IMR-90 (cell line): ENCODE measurements at regions not wholly inside any gene's neighbourhood (a gene's known extent, or its start where the extent isn't known, plus 50 kb on each side); places are given as distances from the start of the nearest gene placed in this dataset.

Experiments used
- ATAC-seq: fragments of 200-7000 bp; cut with Tn5 transposase; 2 replicates; pipeline ENCODE4 v1.9.1; 2020; ENCODE audit warnings: low read depth, mild to moderate bottlenecking, moderate library complexity
- BruUV-seq: library from RNA; stranded (reverse); fragments of 400-500 nt; replicated peaks from 2 replicates; lab custom pipeline; 2021; lab: Mats Ljungman, UMichigan
- CTCF ChIA-PET: fragments of 300-600 bp; formaldehyde crosslinking; extraction: SDS; loops from one replicate; lab custom pipeline; 2021; ENCODE audit warnings: antibody characterized with exemption; lab: Yijun Ruan, JAX
- POLR2A ChIA-PET: fragments of 300-600 bp; sonication (Branson Sonifier 250); formaldehyde crosslinking; loops from one replicate; lab custom pipeline; 2022; ENCODE audit warnings: antibody characterized with exemption; ENCODE audit not compliant: unreplicated experiment; lab: Charles Lee
- DNase-seq: peaks from one replicate; pipeline ENCODE4 v3.0.0; 2013
- H2AFZ ChIP-seq: replicated peaks from 2 replicates; pipeline ENCODE3; 2013; ENCODE audit warnings: low read length, mild to moderate bottlenecking; ENCODE audit not compliant: poor library complexity
- H2AK5ac ChIP-seq: 2 replicates; pipeline ENCODE4 v1.6.1; 2013; ENCODE audit warnings: low read depth, low read length, inconsistent platforms
- H2AK9ac ChIP-seq: replicated peaks from 2 replicates; pipeline ENCODE3; 2013; ENCODE audit warnings: mild to moderate bottlenecking, low read depth, low read length, moderate library complexity; ENCODE audit not compliant: poor library complexity
- H2BK120ac ChIP-seq: 2 replicates; pipeline ENCODE4 v1.6.1; 2013; ENCODE audit warnings: low read depth, low read length, inconsistent platforms
- H2BK15ac ChIP-seq: 3 replicates; pipeline ENCODE4 v1.6.1; 2013; ENCODE audit warnings: low read depth, low read length, inconsistent platforms
- H2BK20ac ChIP-seq: 2 replicates; pipeline ENCODE4 v1.6.1; 2013; ENCODE audit warnings: low read depth, mild to moderate bottlenecking, inconsistent platforms, low read length, moderate library complexity
- H2BK5ac ChIP-seq: 2 replicates; pipeline ENCODE4 v1.6.1; 2013; ENCODE audit warnings: mild to moderate bottlenecking, low read depth, low read length, inconsistent platforms; ENCODE audit not compliant: poor library complexity, severe bottlenecking
- H3K14ac ChIP-seq: replicated peaks from 2 replicates; pipeline ENCODE4 v1.6.1; 2013; ENCODE audit warnings: low read depth, low read length, inconsistent platforms
- H3K18ac ChIP-seq: 2 replicates; pipeline ENCODE4 v1.6.1; 2013; ENCODE audit warnings: low read depth, low read length, control low read depth
- H3K23ac ChIP-seq: 2 replicates; pipeline ENCODE4 v1.6.1; 2013; ENCODE audit warnings: low read depth, low read length, inconsistent platforms
- H3K27ac ChIP-seq: 2 replicates; pipeline ENCODE4 v1.5.1; 2013; ENCODE audit warnings: mild to moderate bottlenecking, control low read depth, low read length; ENCODE audit not compliant: insufficient read depth
- H3K27me3 ChIP-seq: 2 replicates; pipeline ENCODE4 v1.6.1; 2013; ENCODE audit warnings: low read length; ENCODE audit not compliant: control insufficient read depth, insufficient read depth
- H3K36me3 ChIP-seq: 2 replicates; pipeline ENCODE4 v1.6.1; 2013; ENCODE audit warnings: low read length, mixed read lengths; ENCODE audit not compliant: control insufficient read depth, insufficient read depth
- H3K4ac ChIP-seq: 2 replicates; pipeline ENCODE4 v1.6.1; 2013; ENCODE audit warnings: low read depth, low read length, inconsistent platforms
- H3K4me1 ChIP-seq: 2 replicates; pipeline ENCODE4 v1.6.1; 2013; ENCODE audit warnings: low read length, mixed read lengths; ENCODE audit not compliant: control insufficient read depth, insufficient read depth
- H3K4me2 ChIP-seq: 2 replicates; pipeline ENCODE4 v1.6.1; 2013; ENCODE audit warnings: low read depth, mild to moderate bottlenecking, control low read depth, low read length, moderate library complexity
- H3K4me3 ChIP-seq: 2 replicates; pipeline ENCODE4 v1.5.1; 2013; ENCODE audit warnings: low read depth, mild to moderate bottlenecking, control low read depth, low read length, moderate library complexity; ENCODE audit not compliant: insufficient read depth
- H3K56ac ChIP-seq: 2 replicates; pipeline ENCODE4 v1.6.1; 2013; ENCODE audit warnings: low read length, inconsistent platforms; ENCODE audit not compliant: insufficient read depth; ENCODE audit errors: extremely low read depth
- H3K79me1 ChIP-seq, 2 experiments: 2 replicates each; pipeline ENCODE4 v1.6.1; 2013; ENCODE audit warnings: low read length in 2 of 2, inconsistent platforms in 1 of 2, low read depth in 1 of 2
- H3K9ac ChIP-seq: 2 replicates; pipeline ENCODE4 v1.6.1; 2013; ENCODE audit warnings: low read depth, low read length, control low read depth
- H3K9me1 ChIP-seq: 2 replicates; pipeline ENCODE4 v1.6.1; 2013; ENCODE audit warnings: low read length, inconsistent platforms; ENCODE audit not compliant: insufficient read depth
- H3K9me3 ChIP-seq: 2 replicates; pipeline ENCODE4 v1.6.1; 2013; ENCODE audit warnings: low read length; ENCODE audit not compliant: control insufficient read depth, insufficient read depth
- H4K20me1 ChIP-seq: 2 replicates; pipeline ENCODE4 v1.6.1; 2013; ENCODE audit warnings: low read length, inconsistent platforms; ENCODE audit not compliant: insufficient read depth
- H4K5ac ChIP-seq: 2 replicates; pipeline ENCODE4 v1.6.1; 2013; ENCODE audit warnings: mild to moderate bottlenecking, low read depth, low read length, control low read depth
- H4K8ac ChIP-seq, 2 experiments: 2 replicates each; pipeline ENCODE4 v1.6.1; 2013; ENCODE audit warnings: low read depth in 2 of 2, low read length in 2 of 2, control low read depth in 1 of 2, inconsistent platforms in 1 of 2
- H4K91ac ChIP-seq: 2 replicates; pipeline ENCODE4 v1.6.1; 2013; ENCODE audit warnings: low read depth, low read length, inconsistent platforms; ENCODE audit not compliant: insufficient read depth
- BHLHE40 ChIP-seq: fragments of 150-350 bp; IDR thresholded peaks from 2 replicates; pipeline ENCODE4 v1.6.1; 2016; ENCODE audit warnings: mild to moderate bottlenecking, low read depth, low read length
- CEBPB ChIP-seq: IDR thresholded peaks from 2 replicates; pipeline ENCODE4 v1.6.1; 2012; ENCODE audit warnings: low read depth, low read length, improper control_type of control experiment
- CHD1 ChIP-seq: IDR thresholded peaks from 2 replicates; pipeline ENCODE4 v1.6.1; 2012; ENCODE audit warnings: low read depth, low read length, improper control_type of control experiment
- MAFK ChIP-seq: IDR thresholded peaks from 2 replicates; pipeline ENCODE4 v1.6.1; 2012; ENCODE audit warnings: low read depth, low read length, improper control_type of control experiment
- RCOR1 ChIP-seq: IDR thresholded peaks from 2 replicates; pipeline ENCODE4 v1.6.1; 2012; ENCODE audit warnings: mild to moderate bottlenecking, low read length, improper control_type of control experiment; ENCODE audit not compliant: insufficient replicate concordance
- RFX5 ChIP-seq: IDR thresholded peaks from 2 replicates; pipeline ENCODE4 v1.8.0; 2012; ENCODE audit warnings: low read depth, mild to moderate bottlenecking, low read length, moderate library complexity
- WGBS, 2 experiments: methylation state at CpG; one replicate each; pipeline versions ENCODE4 v1.1.5 to v1.1.7; 2013; ENCODE audit warnings: missing lambda C conversion rate in 2 of 2; ENCODE audit not compliant: insufficient read length in 1 of 2; ENCODE audit errors: extremely low coverage in 2 of 2; 5-methylcytosine and 5-hydroxymethylcytosine counted together
- dilution Hi-C: fragments of 300-500 bp; cut with HindIII; formaldehyde crosslinking; loops from one replicate; pipeline ENCODE4 v1.14.3; 2018; ENCODE audit warnings: low sequenced_read_pairs; ENCODE audit not compliant: unreplicated experiment
- in situ Hi-C: fragments of 300-500 bp; cut with MboI; formaldehyde crosslinking; loops from 3 replicates; pipeline ENCODE4 v1.14.3; 2019; ENCODE audit warnings: low sequenced_read_pairs, inconsistent platforms, mixed read lengths
- intact Hi-C: fragments of 100-400 bp; cut with micrococcal nuclease; formaldehyde crosslinking; loops from 2 replicates; pipeline ENCODE4 v1.10.0; 2022

GRCh38 chr5:86407711-86408110 lies 210.0 kb upstream of the COX7C start:
- Histone ChIP-seq H2BK5ac (no peak overlapping the region), H3K56ac (no peak overlapping the region), H3K9me1 (no peaks in the 10 kb centered on the region), H2BK120ac (no peak overlapping the region), H3K4ac (no peak overlapping the region), H3K4me1 (no peaks in the 10 kb centered on the region), H3K4me2 (no peak overlapping the region), H3K9me3 (no peaks in the 10 kb centered on the region), H3K14ac (no peak overlapping the region), H4K5ac (no peak overlapping the region), H3K36me3 (no peaks in the 10 kb centered on the region), H4K91ac (no peak overlapping the region), H2BK15ac (no peak overlapping the region), H4K20me1 (no peaks in the 10 kb centered on the region), H2AFZ (no peak overlapping the region), H2BK20ac (no peak overlapping the region), H3K79me1 (no peaks in the 10 kb centered on the region), H3K9ac (no peak overlapping the region), H3K23ac (no peak overlapping the region), H3K27me3 (no peaks in the 10 kb centered on the region), H4K8ac (no peak overlapping the region), H2AK5ac (no peak overlapping the region), H2AK9ac (no peak overlapping the region), H3K4me3 (no peak overlapping the region), H3K18ac (no peak overlapping the region), H3K27ac (no peak overlapping the region)
- no TSS peak for BruUV-seq
- intact Hi-C loops = no loop called here
- in situ Hi-C loops = no loop called here
- dilution Hi-C loops = no loop called here
- no peak for DNase-seq
- WGBS, 2 experiments = no CpG with 5 or more reads among the region's 2 CpGs
- ATAC-seq = no peak
- ChIA-PET POLR2A (no interaction called here), CTCF (no interaction called here)
- TF ChIP-seq CEBPB (no peak), MAFK (no peak), CHD1 (no peak), BHLHE40 (no peak), RFX5 (no peak), RCOR1 (no peak)
